Lung (tissue), 11 donors: ENCODE measurements at regions not wholly inside any gene's neighbourhood (a gene's known extent, or its start where the extent isn't known, plus 50 kb on each side); places are given as distances from the start of the nearest gene placed in this dataset.

Source experiments
- ATAC-seq: fragments of 200-7000 bp; cut with Tn5 transposase; one replicate; pipeline ENCODE4 v1.9.1; 2020; ENCODE audit warnings: moderate number of reproducible peaks; ENCODE audit not compliant: insufficient read depth, low FRiP score
- DNase-seq, 3 donors: peaks; one replicate each; pipeline ENCODE4 v3.0.0-alpha.2; 2013 to 2017
- H3K27ac ChIP-seq, 2 donors: one replicate each; pipeline ENCODE4 v1.5.1; 2013; ENCODE audit warnings: mild to moderate bottlenecking in 2 of 2, moderate library complexity in 2 of 2, control low read depth in 1 of 2, inconsistent platforms in 1 of 2, low read depth in 1 of 2, low read length in 1 of 2
- H3K27me3 ChIP-seq, 3 donors: one replicate each; pipeline ENCODE4 v1.5.1; 2013; ENCODE audit warnings: low read length in 2 of 3; ENCODE audit not compliant: control insufficient read depth in 3 of 3, insufficient read depth in 3 of 3
- H3K36me3 ChIP-seq, 4 donors: one replicate each; pipeline ENCODE4 v1.5.1; 2013; ENCODE audit warnings: low read length in 4 of 4, mild to moderate bottlenecking in 1 of 4, moderate library complexity in 1 of 4; ENCODE audit not compliant: control insufficient read depth in 4 of 4, insufficient read depth in 4 of 4
- H3K4me1 ChIP-seq, 5 donors: one replicate each; pipeline ENCODE4 v1.5.1; 2013; ENCODE audit warnings: low read length in 5 of 5, mild to moderate bottlenecking in 2 of 5, moderate library complexity in 1 of 5; ENCODE audit not compliant: control insufficient read depth in 5 of 5, insufficient read depth in 5 of 5
- H3K4me3 ChIP-seq: one replicate; pipeline ENCODE4 v1.5.1; 2013; ENCODE audit warnings: mild to moderate bottlenecking, control low read depth, moderate library complexity
- H3K9ac ChIP-seq, 2 donors: one replicate each; pipeline ENCODE4 v1.5.1; 2013; ENCODE audit warnings: low read length in 2 of 2, control low read depth in 1 of 2; ENCODE audit not compliant: insufficient read depth in 1 of 2
- H3K9me3 ChIP-seq, 4 donors: one replicate each; pipeline ENCODE4 v1.5.1; 2013; ENCODE audit warnings: low read length in 3 of 4, mild to moderate bottlenecking in 1 of 4, moderate library complexity in 1 of 4; ENCODE audit not compliant: control insufficient read depth in 4 of 4, insufficient read depth in 3 of 4
- WGBS, 2 donors: extraction: QIAGEN DNeasy Blood & Tissue Kit; methylation state at CpG; one replicate each; pipeline ENCODE4 v1.1.7; 2013; 5-methylcytosine and 5-hydroxymethylcytosine counted together
- TF ChIP-seq, protein P1 (sequence below): IDR thresholded peaks from 2 replicates; pipeline ENCODE4 v1.5.1; 2012; ENCODE audit warnings: mild to moderate bottlenecking; ENCODE audit errors: control extremely low read depth, extremely low read depth
- donor health status: control.
- donor health status: control.
- donor health status: Bipolar disorder and iron deficiency.
- donor health status: healthy.
- donor health status: DM: yes; HTN: yes; CAD: no.

DNA sequence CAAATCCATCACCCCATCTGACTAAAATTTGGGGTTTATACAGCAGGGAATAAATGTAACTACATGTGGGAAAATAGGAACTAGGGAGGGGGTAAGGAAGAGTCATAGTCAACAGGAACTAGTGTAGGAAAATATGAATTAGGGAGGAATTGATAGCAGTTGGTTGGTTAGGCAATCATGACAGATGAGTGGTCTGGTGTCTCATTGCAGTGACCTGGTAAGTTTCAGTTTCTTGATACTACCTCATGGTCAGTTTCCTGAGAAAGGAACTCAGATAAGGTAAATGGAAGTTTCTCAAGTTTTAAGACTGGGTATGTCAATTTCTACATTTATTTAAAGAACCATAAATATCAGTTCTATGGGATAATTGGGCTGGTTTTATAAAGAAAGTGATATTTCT lies 442.3 kb downstream of the NPIPA7 start:
- H3K27ac ChIP-seq: no peak overlapping the region
- ATAC-seq (no peak), DNase-seq (no peak)
- H3K27me3 ChIP-seq: no peaks in the 10 kb centered on the region
- TF ChIP-seq, protein P1, sequence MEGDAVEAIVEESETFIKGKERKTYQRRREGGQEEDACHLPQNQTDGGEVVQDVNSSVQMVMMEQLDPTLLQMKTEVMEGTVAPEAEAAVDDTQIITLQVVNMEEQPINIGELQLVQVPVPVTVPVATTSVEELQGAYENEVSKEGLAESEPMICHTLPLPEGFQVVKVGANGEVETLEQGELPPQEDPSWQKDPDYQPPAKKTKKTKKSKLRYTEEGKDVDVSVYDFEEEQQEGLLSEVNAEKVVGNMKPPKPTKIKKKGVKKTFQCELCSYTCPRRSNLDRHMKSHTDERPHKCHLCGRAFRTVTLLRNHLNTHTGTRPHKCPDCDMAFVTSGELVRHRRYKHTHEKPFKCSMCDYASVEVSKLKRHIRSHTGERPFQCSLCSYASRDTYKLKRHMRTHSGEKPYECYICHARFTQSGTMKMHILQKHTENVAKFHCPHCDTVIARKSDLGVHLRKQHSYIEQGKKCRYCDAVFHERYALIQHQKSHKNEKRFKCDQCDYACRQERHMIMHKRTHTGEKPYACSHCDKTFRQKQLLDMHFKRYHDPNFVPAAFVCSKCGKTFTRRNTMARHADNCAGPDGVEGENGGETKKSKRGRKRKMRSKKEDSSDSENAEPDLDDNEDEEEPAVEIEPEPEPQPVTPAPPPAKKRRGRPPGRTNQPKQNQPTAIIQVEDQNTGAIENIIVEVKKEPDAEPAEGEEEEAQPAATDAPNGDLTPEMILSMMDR: no peak
- H3K9ac ChIP-seq: no peak overlapping the region
- H3K4me1 ChIP-seq: no peaks in the 10 kb centered on the region
- no peak overlapping the region for H3K4me3 ChIP-seq
- peaks cover 0 to 8% (median 2%) of the 10 kb centered on the region in 4 donors for H3K9me3 ChIP-seq
- no peaks in the 10 kb centered on the region for H3K36me3 ChIP-seq

GRCh38 chr16:16828913-16829398 lies 450.0 kb downstream of the NPIPA7 start:
- TF ChIP-seq, protein P1: no peak
- no peak for ATAC-seq
- WGBS, 2 donors: 41 to 50% methylated on average over 6 of the region's 6 CpGs

DNA sequence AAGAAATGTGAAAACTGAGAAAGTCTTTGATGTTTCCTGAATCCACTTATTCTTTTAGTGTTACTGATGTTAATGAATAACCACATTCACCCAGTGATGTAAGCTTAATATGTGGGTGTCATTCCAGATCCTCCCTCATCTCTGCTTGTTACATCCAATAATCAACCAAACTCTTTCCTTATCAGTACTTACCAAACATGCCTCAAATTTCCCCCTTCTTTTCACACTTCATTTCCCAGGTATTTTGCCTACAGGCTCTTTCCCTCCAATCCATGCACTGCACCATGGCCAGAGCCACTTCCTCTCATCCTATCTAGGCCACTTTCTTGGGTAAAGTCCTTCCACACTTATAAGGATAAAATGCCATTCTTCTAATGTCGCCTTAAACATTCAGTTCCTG lies 451.5 kb downstream of the NPIPA7 start:
- Histone ChIP-seq H3K9ac (no peak overlapping the region), H3K9me3 (peaks cover 0 to 3% (median 0%) of the 10 kb centered on the region in 4 donors), H3K27me3 (peaks cover 0 to 3% (median 0%) of the 10 kb centered on the region in 3 donors), H3K4me1 (no peaks in the 10 kb centered on the region), H3K27ac (no peak overlapping the region), H3K4me3 (no peak overlapping the region), H3K36me3 (no peaks in the 10 kb centered on the region)
- ATAC-seq (no peak), DNase-seq (peak in 1 of 3 donors; percentile 1)
- TF ChIP-seq, protein P1: no peak
- WGBS, 2 donors: 59 to 78% methylated on average over 1 of the region's 1 CpG

More at GRCh38 chr16:16828913-16829398, 450.0 kb downstream of the NPIPA7 start:
- Histone ChIP-seq H3K4me3 (no peak overlapping the region), H3K27me3 (peaks cover 0 to 3% (median 0%) of the 10 kb centered on the region in 3 donors), H3K27ac (no peak overlapping the region), H3K9ac (no peak overlapping the region), H3K4me1 (no peaks in the 10 kb centered on the region), H3K36me3 (no peaks in the 10 kb centered on the region), H3K9me3 (peaks cover 0 to 3% (median 0%) of the 10 kb centered on the region in 4 donors)
- no peak for DNase-seq

GRCh38 chr16:16830973-16831372 lies 452.0 kb downstream of the NPIPA7 start:
- DNase-seq (no peak), ATAC-seq (no peak)
- TF ChIP-seq, protein P1: no peak
- H3K9ac ChIP-seq: no peak overlapping the region
- H3K27me3 ChIP-seq: peaks cover 0 to 3% (median 0%) of the 10 kb centered on the region in 3 donors
- 57 to 77% methylated on average over 2 of the region's 2 CpGs for WGBS, 2 donors
- no peak overlapping the region for H3K27ac ChIP-seq
- H3K9me3 ChIP-seq: peaks cover 0 to 3% (median 0%) of the 10 kb centered on the region in 4 donors
- H3K36me3 ChIP-seq: no peaks in the 10 kb centered on the region
- H3K4me3 ChIP-seq: no peak overlapping the region
- no peaks in the 10 kb centered on the region for H3K4me1 ChIP-seq
